GM21825 (cell line): ENCODE measurements at regions not wholly inside any gene's neighbourhood (a gene's known extent, or its start where the extent isn't known, plus 50 kb on each side); places are given as distances from the start of the nearest gene placed in this dataset.

Experiments used
- ATAC-seq: cut with Tn5 transposase; IDR thresholded peaks from one replicate; pipeline ENCODE4 v1.9.1; 2021; ENCODE audit warnings: mild to moderate bottlenecking, moderate library complexity; ENCODE audit not compliant: unreplicated experiment

DNA sequence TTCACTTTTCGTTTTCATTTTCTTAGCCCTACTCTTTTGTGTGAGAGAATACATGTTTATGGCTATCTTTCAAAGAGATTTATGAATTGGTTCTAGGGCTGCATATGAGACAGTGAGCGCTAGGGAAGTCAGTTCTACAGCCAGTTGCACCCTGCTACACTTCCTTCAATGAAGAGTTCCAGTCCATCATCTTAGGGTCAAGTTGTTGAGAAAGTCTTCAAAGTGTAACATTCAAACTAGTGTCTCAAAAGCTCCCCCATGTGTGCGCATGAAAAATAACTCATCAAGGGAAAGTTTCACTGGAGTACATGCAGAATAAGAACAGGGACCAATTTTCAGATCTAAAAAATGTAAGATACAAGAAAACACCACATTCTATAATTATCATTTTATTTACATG, 317.2 kb downstream of the DEPDC1B start:
- ATAC-seq: no peak

DNA sequence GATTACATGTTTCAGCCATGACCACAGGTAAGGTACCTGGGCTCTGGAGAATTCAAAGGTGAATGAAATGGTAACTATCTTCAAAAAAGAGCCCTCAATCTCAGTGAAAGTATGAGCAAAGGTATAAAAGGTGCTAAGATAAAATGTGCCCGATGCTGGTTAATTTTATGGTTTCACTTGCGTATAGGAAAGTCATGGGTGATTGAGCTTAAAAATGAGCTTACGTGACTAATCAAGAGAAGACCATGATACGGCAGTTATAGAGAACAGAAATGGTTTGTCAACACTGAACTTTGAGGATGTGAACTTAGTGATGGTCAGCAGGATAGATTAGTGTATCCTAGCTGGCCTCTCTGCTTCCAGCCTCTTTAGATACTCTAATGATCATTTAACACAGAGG, 320.1 kb downstream of the DEPDC1B start:
- no peak for ATAC-seq

DNA sequence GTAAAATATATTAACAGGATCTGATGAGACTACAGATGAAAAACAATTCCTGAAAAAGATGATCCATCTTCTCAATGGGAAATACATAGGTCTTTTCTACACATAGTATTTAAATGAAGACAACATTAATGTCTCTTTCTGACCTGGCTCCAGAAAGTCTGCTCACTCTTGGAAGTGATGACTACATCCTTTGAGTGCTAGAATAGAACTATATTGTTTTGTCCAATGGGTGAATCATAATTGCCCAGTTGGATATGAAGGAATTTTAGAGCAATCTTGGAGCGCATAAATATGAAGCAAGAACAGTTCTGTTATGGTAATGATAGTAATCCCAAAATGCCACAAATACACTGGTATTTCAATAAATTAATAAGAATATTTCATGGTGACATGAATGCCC, 322.1 kb downstream of the DEPDC1B start:
- no peak for ATAC-seq

DNA sequence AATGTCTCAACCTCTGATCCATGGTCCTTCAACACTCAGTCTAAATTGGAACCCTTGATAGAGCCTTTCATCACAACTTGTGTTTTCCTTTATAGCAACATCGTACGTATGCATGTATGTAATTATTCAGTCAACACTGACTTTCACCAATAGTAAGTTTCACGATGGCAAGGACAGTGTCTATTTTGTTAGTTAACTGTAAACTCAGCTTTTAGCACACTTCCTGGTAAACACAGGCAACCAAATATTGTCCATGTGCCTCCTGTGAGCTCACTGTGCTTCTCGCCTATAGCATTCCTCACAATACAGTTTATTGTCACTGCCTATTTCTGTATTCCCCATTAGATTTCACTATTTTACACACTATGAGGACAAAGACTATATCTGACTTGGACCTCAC, 323.1 kb downstream of the DEPDC1B start:
- no peak for ATAC-seq

DNA sequence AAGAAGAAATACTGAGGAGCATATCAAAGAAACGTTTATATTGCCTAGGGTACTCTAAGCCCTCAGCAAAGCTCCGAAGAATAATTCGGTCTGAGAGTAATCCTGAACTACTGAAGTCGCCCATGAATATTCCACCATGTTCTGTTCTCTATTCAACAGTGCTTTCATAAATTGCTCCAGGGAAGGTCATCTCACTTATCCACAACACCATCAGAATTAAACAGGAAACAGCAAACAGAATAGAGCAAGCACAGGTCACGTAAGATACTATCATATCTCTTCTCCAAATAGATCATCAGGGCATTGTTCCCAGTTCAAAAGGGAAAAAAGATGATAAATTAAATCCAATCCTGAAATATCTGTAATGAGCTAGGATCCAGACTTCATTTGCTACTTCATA, 325.6 kb downstream of the DEPDC1B start:
- ATAC-seq: no peak

DNA sequence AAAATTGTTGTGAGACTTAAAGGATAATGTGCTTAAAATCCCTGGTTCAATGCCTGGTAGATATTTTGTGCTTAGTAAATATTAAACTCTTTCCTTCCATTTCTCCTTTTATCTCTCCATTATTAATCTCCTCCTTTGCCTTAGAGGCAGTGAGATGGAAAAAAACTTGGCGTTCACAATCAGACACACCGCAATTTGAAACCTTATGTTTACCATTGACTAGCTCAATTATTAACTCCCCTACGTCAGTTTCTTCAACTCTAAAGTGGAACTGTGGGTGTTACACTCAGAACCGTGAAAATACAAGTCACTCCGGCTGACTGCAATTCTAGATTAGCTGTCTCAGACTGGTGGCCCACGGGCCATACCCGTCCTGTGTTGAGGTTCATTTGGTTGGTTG, 327.2 kb downstream of the DEPDC1B start:
- no peak for ATAC-seq

DNA sequence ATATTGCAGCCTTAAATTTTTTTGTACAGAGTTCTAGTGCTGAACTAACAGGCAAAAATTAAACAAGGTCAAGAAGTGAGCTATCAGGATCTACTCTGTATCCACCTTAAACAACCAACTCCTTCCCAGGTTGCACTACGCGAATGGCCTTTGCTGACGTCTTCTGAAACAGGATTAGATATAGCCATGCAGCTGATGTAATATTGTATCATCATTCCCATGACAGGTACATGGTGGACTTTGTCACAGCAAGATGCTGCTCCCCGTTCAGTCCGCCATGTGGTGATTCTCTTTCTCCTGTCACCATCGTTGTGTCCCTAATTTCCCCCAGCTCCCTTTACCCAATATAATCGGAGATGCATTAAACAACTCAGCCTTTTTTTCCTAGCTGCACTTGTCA, 328.9 kb downstream of the DEPDC1B start:
- no peak for ATAC-seq

DNA sequence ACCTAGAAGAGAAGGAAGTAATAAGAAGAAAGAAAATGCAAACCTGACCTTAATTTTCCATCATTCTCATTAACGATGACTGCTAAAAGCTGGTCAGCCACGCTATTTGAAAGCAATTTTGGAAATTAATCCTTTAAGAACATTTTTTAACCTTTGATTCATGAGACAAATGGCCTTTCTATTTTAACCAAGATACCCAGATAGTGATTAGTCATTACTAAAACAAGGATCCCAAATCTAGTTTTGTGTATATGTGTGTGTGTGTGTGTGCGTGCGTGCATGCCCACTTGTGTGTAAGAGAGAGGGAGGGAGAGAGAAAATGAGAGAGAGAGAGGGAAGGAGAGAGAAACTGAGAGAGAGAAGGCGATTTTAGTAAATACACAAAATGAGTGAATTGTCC, 329.5 kb downstream of the DEPDC1B start:
- ATAC-seq: no peak

DNA sequence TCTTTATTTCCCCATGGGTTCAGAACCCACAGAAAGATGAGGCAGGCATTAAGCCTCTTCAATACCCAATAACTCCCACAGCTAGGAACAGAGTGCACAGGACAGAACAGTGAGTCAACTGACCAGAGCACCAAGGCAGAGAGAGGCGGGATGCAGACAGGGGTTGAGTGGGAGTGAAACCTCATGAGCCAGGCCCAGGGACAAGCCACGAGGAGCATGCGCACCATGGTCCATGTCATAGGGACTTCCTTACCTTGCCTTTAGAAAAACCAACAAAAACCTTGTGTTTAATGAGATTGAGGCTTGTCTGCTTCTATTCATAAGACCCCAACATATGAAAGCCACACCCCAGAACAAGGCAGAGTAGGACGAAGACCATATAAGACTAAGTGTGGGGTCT, 330.6 kb downstream of the DEPDC1B start:
- ATAC-seq: no peak

DNA sequence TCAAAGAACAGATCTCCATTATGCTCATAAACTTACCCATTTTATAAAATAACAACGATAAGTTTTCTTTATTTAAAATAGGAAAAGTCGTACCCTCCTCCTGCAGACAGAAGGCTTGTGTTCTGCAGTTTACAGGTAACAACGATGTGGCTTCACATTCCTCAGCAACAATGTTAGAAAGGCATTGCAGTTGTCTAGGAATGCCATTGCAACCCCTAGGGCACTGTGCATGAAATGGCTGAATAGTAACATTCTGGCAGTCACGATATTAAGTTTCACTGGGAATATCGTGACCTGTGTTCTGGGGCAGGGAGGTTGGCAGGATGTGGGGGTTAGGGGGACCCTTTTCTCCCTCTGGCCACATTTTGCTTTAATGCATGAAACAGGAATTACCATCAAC, 331.9 kb downstream of the DEPDC1B start:
- ATAC-seq: no peak

DNA sequence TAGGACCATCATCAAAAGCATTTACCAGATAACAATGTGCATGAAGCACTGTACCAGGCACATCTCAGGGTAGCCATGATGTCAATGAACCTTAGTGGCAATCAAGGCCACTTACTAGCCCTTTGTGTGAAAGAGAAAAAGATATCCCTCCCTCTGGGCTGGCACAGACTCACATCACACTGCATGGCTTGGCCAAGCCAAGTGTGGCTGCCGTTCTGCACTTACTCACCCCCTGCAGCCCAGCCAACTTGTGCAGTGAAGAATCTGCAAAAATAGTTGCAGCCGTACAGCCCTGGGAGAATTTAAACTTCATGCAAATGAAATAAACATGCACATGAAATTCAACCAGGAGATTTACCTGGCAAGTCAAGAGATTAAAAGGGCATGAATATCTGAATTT, 333.5 kb downstream of the DEPDC1B start:
- ATAC-seq: no peak

DNA sequence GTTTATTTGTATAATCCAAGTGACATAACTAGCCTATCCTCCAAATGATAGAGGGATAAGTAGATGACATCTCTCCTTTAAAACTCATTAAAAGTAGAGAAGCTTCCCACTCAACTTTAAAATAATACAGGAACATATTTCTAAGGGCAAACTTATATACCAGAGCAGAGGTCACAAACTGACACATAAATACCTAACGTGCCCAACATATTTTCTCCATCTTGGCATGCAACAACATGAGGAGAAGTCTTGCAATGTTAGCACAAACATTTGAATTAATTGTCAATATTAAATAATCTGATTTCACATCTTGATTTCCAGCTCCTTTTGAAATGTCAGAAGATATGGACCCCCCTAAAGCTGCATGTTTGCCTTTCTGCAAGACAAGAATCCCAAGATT, 335.0 kb downstream of the DEPDC1B start:
- no peak for ATAC-seq

DNA sequence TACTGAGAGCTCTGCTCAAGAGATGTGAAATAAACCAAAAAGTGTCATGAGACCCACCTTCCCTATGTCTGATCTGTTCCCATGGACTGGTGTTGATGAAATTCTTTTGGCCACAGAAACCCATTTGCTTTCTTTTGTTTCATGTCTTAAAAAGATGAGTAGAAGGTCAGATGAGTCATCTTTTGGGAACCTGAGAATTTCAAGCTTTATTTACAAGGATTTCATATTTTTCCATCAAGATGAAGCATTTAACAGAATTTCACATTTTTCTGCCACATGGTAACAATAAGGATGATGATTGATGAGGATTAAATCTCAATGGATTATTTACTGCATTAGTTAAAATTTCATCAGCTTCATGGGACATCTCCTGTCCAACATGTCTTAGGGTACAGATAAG, 337.8 kb downstream of the DEPDC1B start:
- no peak for ATAC-seq

DNA sequence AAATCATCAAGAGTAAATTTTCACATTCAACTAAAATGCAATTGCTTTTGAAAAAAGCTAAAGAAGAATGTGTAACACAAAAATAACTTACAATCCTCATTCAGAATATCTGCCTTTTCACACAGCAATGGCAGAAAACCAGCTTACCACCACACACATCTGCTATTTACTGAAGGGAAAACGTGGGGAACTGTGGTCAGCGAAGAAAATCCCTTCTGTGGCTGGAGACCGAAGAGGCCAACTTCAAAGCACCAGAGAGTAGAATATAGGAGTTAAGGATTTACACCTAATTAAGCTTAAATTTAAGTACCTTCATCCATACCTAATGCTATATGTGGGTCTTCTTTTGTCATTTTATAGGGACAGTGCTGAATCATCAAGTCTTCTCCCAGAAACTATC, 339.6 kb downstream of the DEPDC1B start:
- no peak for ATAC-seq

DNA sequence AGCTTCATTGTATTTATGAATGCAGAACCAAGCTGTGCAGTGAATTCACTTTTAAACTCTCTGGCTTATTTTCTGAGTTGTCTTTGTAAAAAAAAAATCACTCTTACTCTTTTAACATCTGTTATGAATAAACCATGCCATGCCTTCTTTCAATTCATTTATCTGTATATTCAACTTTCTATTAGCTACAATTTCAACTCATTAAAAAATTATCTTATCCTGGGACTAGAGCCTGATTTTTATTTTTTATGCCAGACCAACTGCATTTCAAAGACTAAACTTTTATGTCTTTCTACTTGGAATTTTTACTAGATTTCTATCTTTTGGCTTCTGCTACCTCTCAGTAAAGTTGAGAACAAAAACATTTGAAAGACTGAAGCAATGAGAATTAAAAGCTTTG, 342.7 kb downstream of the DEPDC1B start:
- ATAC-seq: no peak

DNA sequence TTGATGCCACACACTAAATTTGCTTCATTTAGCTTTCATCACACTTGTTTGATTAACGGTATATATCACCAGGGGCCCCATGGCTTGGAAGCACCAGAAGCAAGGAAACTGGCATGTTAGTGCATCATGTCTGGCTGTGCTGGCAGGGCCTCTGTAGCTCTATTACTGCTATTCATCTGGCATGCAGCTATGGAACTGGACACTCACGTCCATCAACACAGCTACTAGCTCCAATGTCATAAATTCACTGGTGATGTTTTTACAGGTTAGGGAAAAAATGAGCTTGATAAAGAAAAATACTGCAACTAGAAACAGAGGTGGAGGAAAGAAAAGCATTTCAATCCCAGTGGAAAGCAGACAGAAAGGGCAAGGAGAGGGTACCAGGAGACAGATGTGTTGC, 343.2 kb downstream of the DEPDC1B start:
- ATAC-seq: no peak

DNA sequence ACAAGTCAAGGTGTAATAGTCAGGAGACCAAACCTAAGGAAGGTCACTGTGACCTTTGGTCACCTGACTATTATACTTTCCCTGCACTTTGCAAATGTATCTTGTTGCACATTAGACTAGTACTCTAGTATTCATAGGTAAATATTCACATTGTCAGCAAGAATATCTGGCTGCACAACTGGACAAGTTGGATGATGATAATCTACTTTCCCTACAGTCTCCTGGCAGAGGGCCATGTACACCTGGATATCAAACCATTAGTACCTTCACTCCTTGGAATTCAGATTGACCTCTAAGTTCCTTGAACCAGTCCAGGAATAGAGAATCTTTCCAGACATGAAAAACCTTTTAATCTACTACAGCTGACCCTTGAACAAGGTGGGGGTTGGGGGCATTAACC, 344.8 kb downstream of the DEPDC1B start:
- no peak for ATAC-seq

DNA sequence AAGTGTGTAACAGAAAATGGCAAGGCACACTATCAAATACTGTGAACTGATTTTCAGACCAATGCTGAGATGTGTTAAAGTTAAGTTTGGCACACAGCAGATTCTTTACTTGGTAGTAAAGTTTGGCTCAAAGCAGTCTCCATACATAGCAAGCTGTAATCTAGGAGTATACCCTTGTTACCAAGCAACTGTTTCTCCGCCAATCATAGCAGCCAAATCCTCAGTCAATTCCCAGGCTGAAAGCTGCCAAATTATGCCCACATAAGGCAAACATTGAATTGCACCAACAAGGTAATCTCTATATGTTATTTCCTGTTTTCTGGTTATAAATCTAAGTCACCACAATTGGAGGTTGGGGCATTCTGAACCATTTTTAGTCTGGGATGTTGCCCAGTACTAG, 345.7 kb downstream of the DEPDC1B start:
- ATAC-seq: no peak

DNA sequence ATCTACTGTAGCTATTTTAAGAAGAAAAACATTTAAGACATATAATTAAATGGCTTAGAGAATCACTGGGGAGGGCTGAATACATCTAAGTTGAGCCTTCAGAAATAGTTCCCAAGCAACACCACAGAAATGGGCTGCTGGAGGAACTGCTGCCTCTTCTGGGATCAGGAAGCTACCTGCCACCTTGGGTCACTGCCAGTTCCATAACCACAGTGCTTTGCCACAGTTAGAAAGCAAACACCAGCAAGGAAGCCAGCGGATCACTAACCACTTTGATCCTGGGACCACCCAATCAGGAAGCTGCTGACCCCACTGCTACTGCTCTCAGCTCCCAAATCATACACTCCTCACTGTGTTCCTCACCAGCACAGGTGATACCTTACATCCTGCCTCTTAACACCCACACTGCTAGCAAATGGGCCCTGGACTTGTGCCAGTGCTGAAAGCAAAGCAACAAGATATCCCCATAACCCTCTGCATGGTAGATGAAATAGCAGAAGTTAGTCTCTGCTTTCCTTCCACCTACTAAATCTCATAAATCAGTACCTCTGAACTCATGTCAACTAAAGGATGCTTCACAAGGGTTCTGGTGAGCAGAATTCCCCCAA, 346.9 kb downstream of the DEPDC1B start:
- ATAC-seq: no peak

DNA sequence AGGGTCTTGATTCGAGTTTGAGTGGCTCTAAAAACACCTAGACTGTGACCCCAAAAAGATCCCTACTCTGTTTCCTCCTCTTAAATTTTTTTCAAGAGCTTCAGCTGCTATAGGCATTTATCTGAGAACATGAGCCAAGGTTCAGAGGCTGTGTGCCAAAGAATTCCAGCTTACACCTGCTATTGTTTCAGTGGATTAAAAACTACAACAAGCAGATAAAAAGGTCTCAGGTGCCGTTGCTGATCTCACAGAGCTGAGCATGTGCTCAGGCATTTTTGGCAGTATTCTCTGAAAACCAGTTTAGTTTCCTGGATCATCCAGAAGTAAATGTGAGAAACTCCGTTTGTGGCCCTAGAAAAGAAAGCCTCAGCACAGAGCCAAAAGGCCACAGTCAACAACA, 349.2 kb downstream of the DEPDC1B start:
- no peak for ATAC-seq

DNA sequence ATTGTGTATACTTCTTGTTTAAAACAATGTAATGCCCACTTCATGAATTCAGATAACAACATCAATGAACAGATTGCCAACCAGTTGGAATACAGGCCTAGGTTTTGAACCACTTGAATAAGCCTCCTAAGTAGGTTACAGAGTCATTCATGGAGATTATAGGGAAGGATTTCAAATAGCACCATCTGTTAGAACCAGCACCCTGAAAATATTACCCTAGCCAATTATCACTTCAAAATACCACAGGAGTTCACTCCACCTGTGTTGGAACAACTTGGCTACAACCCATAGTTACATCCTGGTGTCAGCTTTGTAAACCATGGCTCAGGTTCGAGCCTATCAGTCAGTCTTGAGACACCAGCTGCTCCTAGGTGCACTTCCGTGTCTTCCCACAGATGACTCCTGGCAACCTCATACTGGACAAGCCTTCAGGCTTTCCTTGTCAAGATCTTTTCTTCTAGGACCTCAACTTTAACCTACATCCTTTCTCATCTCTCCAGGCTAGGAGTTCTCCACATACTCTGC, 350.0 kb downstream of the DEPDC1B start:
- no peak for ATAC-seq

DNA sequence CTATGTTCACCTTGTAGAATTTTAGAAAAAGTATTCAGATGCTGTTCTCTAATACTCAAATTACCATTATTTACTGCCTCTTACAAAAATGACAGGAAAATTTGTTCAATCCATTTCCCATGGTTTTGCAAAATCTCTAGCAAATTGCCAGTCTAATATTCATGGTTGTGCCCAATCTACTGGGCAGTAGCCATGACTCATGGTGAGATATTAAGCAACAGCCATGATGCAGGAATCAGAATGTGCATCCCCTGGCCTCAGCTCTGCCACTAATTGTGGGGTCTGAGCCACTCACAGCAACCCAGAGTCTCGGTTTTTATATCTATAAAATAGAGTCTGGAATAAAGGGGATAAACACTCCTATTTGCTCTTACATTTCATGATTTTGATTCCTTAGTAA, 353.6 kb downstream of the DEPDC1B start:
- ATAC-seq: no peak

DNA sequence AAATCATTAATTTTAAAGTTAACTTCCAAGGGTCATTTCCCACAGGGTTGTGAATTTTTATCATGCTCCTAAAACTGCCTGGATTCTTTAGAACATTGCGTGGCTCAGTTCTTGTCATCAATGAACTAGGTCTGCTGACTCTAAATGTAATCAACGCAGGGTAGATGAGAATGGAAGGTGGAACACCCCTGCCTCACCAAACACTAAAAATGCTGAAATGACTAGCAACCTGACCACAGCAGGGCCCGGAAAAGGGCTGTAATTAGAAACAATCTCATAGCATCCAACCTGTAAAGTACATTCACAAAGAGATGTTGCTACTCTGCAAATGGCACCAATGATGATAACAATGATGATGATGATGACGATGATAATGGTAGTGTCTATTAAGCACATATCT, 356.9 kb downstream of the DEPDC1B start:
- no peak for ATAC-seq
